ENCODE measurements at regions not wholly inside any gene's neighbourhood (a gene's known extent, or its start where the extent isn't known, plus 50 kb on each side); places are given as distances from the start of the nearest gene placed in this dataset.

DNA sequence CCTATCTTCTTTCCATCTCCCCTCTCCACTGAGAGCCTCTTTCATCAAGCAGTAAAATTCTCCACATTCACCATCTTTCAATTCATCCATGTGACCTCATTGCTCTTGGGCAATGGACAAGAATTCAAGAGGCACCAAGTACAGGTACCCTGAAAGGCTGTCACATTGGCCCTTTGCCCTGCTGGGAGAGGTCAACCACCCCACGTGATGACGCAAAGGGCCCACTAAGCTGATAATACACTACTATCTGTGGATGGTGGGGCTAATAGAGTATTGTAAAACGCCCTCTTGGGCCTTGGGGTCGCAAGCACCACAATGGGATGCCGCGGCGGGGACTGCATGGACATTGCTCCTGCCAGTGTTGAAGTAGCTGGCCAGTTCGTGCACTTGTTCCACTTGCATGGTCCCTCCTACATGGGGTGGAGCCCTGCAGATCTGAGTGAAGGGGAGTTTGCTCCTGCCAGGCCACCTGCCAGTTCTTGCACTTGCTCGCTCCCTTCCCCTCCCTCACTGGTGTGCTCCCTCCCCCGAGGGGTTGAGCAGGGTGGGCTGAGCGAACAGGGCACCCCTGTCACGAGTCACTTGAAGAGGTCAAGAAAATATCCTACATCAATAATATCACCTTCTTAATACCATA, 1578.8 kb upstream of the RAG2 start:
- no peak overlapping the region for H3K4me3 ChIP-seq
- H3K4me1 ChIP-seq = no peaks in the 10 kb centered on the region
- TF ChIP-seq, protein P1, sequence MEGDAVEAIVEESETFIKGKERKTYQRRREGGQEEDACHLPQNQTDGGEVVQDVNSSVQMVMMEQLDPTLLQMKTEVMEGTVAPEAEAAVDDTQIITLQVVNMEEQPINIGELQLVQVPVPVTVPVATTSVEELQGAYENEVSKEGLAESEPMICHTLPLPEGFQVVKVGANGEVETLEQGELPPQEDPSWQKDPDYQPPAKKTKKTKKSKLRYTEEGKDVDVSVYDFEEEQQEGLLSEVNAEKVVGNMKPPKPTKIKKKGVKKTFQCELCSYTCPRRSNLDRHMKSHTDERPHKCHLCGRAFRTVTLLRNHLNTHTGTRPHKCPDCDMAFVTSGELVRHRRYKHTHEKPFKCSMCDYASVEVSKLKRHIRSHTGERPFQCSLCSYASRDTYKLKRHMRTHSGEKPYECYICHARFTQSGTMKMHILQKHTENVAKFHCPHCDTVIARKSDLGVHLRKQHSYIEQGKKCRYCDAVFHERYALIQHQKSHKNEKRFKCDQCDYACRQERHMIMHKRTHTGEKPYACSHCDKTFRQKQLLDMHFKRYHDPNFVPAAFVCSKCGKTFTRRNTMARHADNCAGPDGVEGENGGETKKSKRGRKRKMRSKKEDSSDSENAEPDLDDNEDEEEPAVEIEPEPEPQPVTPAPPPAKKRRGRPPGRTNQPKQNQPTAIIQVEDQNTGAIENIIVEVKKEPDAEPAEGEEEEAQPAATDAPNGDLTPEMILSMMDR (IDR thresholded peaks at IDR 0.05) = no peak
- no peak for TF ChIP-seq POLR2A (IDR thresholded peaks at IDR 0.05)
- no peak overlapping the region for H3K27ac ChIP-seq
- no peaks in the 10 kb centered on the region for H3K36me3 ChIP-seq
- DNase-seq = no peak
- intact Hi-C loops (cut with DNase I; ENCODE audit: low total_unique reads) = no loop called here
- H3K9me3 ChIP-seq = no peaks in the 10 kb centered on the region
- no peaks in the 10 kb centered on the region for H3K27me3 ChIP-seq

DNA sequence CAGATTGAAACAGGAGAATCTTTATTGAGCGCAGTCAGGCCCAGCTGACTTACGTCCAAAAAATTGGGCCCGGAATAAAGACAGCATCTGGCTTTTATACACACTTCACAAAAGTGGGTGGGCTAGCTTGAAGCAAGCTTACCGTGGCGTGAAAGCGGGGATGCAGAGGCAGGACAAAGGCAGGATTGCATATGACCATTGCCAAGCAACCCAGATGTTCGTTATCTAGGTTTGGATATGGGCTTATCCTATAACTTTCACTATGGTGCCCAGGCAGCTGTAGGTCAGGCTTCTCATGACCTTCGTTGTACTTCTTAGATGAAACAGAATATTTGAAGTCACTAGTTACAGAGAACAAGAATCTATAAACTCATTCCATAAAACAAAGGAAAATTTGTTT, 1575.6 kb upstream of the RAG2 start:
- Histone ChIP-seq H3K27me3 (no peaks in the 10 kb centered on the region), H3K36me3 (no peaks in the 10 kb centered on the region), H3K4me1 (no peaks in the 10 kb centered on the region), H3K9me3 (no peaks in the 10 kb centered on the region), H3K4me3 (no peak overlapping the region), H3K27ac (no peak overlapping the region)
- intact Hi-C loops (cut with DNase I; ENCODE audit: low total_unique reads) = no loop called here
- DNase-seq = no peak
- TF ChIP-seq, protein P1 (IDR thresholded peaks at IDR 0.05) = no peak
- no peak for TF ChIP-seq POLR2A (IDR thresholded peaks at IDR 0.05)

DNA sequence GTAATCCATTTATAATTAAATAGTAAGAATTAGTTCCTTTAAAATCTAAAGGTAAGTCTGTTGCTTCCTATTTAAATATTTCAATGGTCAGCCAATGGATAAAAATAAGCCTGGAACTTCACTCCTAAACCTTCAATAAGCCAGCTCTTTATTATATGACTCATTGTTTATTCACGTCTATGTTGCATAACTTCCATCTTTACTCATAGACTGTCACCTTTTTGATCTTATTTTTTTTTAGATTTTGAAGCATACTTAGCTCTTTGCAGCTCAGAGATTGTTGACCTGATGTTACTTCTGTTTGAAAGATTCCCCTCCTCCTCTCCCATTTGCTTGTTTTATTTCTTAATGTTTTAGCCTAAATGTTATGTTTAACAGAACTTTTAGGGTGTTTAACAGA, 1571.2 kb upstream of the RAG2 start:
- H3K27ac ChIP-seq = no peak overlapping the region
- no peaks in the 10 kb centered on the region for H3K27me3 ChIP-seq
- no peak for DNase-seq
- intact Hi-C loops (cut with DNase I; ENCODE audit: low total_unique reads) = no loop called here
- no peaks in the 10 kb centered on the region for H3K9me3 ChIP-seq
- no peak overlapping the region for H3K4me3 ChIP-seq
- TF ChIP-seq, protein P1 (IDR thresholded peaks at IDR 0.05) = no peak
- no peak for TF ChIP-seq POLR2A (IDR thresholded peaks at IDR 0.05)
- H3K4me1 ChIP-seq = no peaks in the 10 kb centered on the region
- H3K36me3 ChIP-seq = no peaks in the 10 kb centered on the region

DNA sequence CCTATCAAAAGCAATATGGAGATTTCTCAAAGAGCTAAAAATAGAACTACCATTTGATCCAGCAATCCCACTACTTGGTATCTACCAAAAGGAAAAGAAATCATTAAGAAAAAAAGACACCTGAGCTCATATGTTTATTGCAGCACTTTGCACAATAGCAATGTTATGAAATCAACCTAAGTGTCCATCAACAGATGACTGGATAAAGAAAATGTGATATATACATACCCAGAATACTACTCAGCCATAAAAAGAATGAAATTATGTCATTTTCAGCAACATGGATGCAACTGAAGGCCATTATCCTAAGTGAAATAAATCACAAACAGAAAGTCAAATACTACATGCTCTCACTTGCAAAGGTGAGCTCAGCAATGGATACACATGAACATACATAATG, 1565.5 kb upstream of the RAG2 start:
- no peaks in the 10 kb centered on the region for H3K36me3 ChIP-seq
- H3K4me3 ChIP-seq = no peak overlapping the region
- H3K27ac ChIP-seq = no peak overlapping the region
- H3K4me1 ChIP-seq = no peaks in the 10 kb centered on the region
- TF ChIP-seq, protein P1 (IDR thresholded peaks at IDR 0.05) = no peak
- TF ChIP-seq POLR2A (IDR thresholded peaks at IDR 0.05) = no peak
- DNase-seq = no peak
- intact Hi-C loops (cut with DNase I; ENCODE audit: low total_unique reads) = no loop called here
- H3K9me3 ChIP-seq = no peaks in the 10 kb centered on the region
- H3K27me3 ChIP-seq = no peaks in the 10 kb centered on the region

DNA sequence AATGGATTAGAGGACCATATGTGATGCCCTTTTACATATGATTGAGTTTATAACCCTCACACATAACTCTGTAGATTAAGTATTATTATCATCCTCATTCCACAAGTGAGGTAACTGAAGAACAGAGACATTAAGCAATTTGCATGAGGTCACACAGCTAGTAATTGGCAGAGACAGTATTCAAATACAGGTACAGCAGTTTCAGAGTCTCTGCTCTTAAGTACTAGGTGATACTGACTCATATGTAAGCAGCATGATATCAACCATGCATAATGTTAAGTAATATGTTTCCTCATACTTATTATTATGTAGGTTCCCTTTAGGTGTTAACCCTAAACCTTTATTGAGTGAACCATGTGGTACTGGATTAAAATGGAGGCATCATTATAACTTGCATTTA, 1562.4 kb upstream of the RAG2 start:
- TF ChIP-seq, protein P1 (IDR thresholded peaks at IDR 0.05) = no peak
- TF ChIP-seq POLR2A (IDR thresholded peaks at IDR 0.05) = no peak
- H3K9me3 ChIP-seq = no peaks in the 10 kb centered on the region
- no peaks in the 10 kb centered on the region for H3K27me3 ChIP-seq
- H3K27ac ChIP-seq = no peak overlapping the region
- intact Hi-C loops (cut with DNase I; ENCODE audit: low total_unique reads) = no loop called here
- H3K4me1 ChIP-seq = no peaks in the 10 kb centered on the region
- no peak for DNase-seq
- no peaks in the 10 kb centered on the region for H3K36me3 ChIP-seq
- H3K4me3 ChIP-seq = no peak overlapping the region

Measured in uterus (tissue), 3 donors.